ENCODE measurements at regions not wholly inside any gene's neighbourhood (a gene's known extent, or its start where the extent isn't known, plus 50 kb on each side); places are given as distances from the start of the nearest gene placed in this dataset.

DNA sequence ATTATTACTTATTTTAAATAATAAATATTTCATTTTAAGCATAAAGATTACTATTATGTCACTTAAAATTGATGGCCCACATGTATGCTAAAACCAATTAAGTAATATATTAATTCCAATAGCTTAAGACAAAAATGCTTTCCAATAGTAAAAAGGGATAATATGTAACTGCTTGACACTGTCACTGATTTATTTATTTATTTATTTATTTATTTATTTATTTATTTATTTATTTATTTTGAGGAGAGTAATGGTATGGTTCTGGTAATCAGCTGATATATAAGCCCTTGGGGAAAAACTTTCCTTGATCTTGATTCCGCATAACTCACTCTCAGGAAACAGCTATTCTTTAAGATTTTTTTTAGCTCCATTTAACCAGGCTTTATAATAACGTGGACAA, 903.0 kb upstream of the ATXN8OS start (continued):
- TF ChIP-seq, protein P1, sequence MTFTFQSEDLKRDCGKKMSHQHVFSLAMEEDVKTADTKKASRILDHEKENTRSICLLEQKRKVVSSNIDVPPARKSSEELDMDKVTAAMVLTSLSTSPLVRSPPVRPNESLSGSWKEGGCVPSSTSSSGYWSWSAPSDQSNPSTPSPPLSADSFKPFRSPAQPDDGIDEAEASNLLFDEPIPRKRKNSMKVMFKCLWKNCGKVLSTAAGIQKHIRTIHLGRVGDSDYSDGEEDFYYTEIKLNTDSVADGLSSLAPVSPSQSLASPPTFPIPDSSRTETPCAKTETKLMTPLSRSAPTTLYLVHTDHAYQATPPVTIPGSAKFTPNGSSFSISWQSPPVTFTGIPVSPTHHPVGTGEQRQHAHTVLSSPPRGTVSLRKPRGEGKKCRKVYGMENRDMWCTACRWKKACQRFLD (tag by site-specific recombination; IDR thresholded peaks at IDR 0.05), result no peak
- TF ChIP-seq ZNF311 (tag by site-specific recombination; IDR thresholded peaks at IDR 0.05; ENCODE audit: borderline replicate concordance), result no peak
- no peak for TF ChIP-seq ZNF768 (tag by site-specific recombination; IDR thresholded peaks at IDR 0.05)
- TF ChIP-seq ZIC2 (tag by site-specific recombination; IDR thresholded peaks at IDR 0.05), result no peak
- TF ChIP-seq BCL11B (tag by site-specific recombination; IDR thresholded peaks at IDR 0.05; ENCODE audit: low read depth), result no peak
- TF ChIP-seq ZNF660 (tag by site-specific recombination; IDR thresholded peaks at IDR 0.05), result no peak
- TF ChIP-seq, protein P2, sequence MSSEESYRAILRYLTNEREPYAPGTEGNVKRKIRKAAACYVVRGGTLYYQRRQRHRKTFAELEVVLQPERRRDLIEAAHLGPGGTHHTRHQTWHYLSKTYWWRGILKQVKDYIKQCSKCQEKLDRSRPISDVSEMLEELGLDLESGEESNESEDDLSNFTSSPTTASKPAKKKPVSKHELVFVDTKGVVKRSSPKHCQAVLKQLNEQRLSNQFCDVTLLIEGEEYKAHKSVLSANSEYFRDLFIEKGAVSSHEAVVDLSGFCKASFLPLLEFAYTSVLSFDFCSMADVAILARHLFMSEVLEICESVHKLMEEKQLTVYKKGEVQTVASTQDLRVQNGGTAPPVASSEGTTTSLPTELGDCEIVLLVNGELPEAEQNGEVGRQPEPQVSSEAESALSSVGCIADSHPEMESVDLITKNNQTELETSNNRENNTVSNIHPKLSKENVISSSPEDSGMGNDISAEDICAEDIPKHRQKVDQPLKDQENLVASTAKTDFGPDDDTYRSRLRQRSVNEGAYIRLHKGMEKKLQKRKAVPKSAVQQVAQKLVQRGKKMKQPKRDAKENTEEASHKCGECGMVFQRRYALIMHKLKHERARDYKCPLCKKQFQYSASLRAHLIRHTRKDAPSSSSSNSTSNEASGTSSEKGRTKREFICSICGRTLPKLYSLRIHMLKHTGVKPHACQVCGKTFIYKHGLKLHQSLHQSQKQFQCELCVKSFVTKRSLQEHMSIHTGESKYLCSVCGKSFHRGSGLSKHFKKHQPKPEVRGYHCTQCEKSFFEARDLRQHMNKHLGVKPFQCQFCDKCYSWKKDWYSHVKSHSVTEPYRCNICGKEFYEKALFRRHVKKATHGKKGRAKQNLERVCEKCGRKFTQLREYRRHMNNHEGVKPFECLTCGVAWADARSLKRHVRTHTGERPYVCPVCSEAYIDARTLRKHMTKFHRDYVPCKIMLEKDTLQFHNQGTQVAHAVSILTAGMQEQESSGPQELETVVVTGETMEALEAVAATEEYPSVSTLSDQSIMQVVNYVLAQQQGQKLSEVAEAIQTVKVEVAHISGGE (tag by site-specific recombination; conservative IDR thresholded peaks at IDR 0.05; ENCODE audit: low read depth), result peak; percentile 70
- TF ChIP-seq, protein P3, sequence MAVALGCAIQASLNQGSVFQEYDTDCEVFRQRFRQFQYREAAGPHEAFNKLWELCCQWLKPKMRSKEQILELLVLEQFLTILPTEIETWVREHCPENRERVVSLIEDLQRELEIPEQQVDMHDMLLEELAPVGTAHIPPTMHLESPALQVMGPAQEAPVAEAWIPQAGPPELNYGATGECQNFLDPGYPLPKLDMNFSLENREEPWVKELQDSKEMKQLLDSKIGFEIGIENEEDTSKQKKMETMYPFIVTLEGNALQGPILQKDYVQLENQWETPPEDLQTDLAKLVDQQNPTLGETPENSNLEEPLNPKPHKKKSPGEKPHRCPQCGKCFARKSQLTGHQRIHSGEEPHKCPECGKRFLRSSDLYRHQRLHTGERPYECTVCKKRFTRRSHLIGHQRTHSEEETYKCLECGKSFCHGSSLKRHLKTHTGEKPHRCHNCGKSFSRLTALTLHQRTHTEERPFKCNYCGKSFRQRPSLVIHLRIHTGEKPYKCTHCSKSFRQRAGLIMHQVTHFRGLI (tag by site-specific recombination; IDR thresholded peaks at IDR 0.05), result no peak
- TF ChIP-seq, protein P4, sequence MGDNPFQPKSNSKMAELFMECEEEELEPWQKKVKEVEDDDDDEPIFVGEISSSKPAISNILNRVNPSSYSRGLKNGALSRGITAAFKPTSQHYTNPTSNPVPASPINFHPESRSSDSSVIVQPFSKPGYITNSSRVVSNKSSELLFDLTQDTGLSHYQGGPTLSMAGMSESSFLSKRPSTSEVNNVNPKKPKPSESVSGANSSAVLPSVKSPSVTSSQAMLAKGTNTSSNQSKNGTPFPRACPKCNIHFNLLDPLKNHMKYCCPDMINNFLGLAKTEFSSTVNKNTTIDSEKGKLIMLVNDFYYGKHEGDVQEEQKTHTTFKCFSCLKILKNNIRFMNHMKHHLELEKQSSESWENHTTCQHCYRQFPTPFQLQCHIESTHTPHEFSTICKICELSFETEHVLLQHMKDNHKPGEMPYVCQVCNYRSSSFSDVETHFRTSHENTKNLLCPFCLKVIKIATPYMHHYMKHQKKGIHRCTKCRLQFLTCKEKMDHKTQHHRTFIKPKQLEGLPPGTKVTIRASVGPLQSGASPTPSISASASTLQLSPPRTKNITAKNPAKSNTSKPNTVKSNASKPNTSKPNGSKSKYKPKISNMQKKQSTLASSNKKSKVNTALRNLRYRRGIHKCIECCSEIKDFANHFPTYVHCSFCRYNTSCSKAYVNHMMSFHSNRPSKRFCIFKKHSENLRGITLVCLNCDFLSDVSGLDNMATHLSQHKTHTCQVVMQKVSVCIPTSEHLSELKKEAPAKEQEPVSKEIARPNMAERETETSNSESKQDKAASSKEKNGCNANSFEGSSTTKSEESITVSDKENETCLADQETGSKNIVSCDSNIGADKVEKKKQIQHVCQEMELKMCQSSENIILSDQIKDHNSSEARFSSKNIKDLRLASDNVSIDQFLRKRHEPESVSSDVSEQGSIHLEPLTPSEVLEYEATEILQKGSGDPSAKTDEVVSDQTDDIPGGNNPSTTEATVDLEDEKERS (tag by site-specific recombination; IDR thresholded peaks at IDR 0.05), result no peak
- no peak for TF ChIP-seq ZNF19 (tag by site-specific recombination; IDR thresholded peaks at IDR 0.05; ENCODE audit: low read depth)
- TF ChIP-seq FEZF1 (tag by site-specific recombination; IDR thresholded peaks at IDR 0.05), result no peak
- no peak for TF ChIP-seq ZNF146 (tag by site-specific recombination; IDR thresholded peaks at IDR 0.05)
- peak; percentile 70; the same call in 1 of the 2 replicates for TF ChIP-seq ZNF202 (tag by site-specific recombination; IDR thresholded peaks at IDR 0.05; ENCODE audit: borderline replicate concordance)
- TF ChIP-seq ZNF544 (tag by site-specific recombination; IDR thresholded peaks at IDR 0.05), result no peak
- TF ChIP-seq KLF7 (tag by site-specific recombination; IDR thresholded peaks at IDR 0.05; ENCODE audit: borderline replicate concordance), result no peak
- TF ChIP-seq, protein P5, sequence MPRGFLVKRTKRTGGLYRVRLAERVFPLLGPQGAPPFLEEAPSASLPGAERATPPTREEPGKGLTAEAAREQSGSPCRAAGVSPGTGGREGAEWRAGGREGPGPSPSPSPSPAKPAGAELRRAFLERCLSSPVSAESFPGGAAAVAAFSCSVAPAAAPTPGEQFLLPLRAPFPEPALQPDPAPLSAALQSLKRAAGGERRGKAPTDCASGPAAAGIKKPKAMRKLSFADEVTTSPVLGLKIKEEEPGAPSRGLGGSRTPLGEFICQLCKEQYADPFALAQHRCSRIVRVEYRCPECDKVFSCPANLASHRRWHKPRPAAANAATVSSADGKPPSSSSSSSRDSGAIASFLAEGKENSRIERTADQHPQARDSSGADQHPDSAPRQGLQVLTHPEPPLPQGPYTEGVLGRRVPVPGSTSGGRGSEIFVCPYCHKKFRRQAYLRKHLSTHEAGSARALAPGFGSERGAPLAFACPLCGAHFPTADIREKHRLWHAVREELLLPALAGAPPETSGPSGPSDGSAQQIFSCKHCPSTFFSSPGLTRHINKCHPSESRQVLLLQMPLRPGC (tag by site-specific recombination; IDR thresholded peaks at IDR 0.05), result no peak
- TF ChIP-seq ZBTB8A (tag by site-specific recombination; IDR thresholded peaks at IDR 0.05), result peak; percentile 55; the same call in 1 of the 2 replicates
- TF ChIP-seq ZBTB20 (tag by site-specific recombination; IDR thresholded peaks at IDR 0.05), result no peak
- TF ChIP-seq SP2 (tag by site-specific recombination; IDR thresholded peaks at IDR 0.05), result no peak
- no peak for TF ChIP-seq ZSCAN30 (tag by site-specific recombination; IDR thresholded peaks at IDR 0.05)
- TF ChIP-seq ZNF600 (tag by site-specific recombination; IDR thresholded peaks at IDR 0.05), result no peak
- TF ChIP-seq ZNF629 (tag by site-specific recombination; IDR thresholded peaks at IDR 0.05), result no peak; the same call in 1 of the 2 replicates
- TF ChIP-seq, protein P6, sequence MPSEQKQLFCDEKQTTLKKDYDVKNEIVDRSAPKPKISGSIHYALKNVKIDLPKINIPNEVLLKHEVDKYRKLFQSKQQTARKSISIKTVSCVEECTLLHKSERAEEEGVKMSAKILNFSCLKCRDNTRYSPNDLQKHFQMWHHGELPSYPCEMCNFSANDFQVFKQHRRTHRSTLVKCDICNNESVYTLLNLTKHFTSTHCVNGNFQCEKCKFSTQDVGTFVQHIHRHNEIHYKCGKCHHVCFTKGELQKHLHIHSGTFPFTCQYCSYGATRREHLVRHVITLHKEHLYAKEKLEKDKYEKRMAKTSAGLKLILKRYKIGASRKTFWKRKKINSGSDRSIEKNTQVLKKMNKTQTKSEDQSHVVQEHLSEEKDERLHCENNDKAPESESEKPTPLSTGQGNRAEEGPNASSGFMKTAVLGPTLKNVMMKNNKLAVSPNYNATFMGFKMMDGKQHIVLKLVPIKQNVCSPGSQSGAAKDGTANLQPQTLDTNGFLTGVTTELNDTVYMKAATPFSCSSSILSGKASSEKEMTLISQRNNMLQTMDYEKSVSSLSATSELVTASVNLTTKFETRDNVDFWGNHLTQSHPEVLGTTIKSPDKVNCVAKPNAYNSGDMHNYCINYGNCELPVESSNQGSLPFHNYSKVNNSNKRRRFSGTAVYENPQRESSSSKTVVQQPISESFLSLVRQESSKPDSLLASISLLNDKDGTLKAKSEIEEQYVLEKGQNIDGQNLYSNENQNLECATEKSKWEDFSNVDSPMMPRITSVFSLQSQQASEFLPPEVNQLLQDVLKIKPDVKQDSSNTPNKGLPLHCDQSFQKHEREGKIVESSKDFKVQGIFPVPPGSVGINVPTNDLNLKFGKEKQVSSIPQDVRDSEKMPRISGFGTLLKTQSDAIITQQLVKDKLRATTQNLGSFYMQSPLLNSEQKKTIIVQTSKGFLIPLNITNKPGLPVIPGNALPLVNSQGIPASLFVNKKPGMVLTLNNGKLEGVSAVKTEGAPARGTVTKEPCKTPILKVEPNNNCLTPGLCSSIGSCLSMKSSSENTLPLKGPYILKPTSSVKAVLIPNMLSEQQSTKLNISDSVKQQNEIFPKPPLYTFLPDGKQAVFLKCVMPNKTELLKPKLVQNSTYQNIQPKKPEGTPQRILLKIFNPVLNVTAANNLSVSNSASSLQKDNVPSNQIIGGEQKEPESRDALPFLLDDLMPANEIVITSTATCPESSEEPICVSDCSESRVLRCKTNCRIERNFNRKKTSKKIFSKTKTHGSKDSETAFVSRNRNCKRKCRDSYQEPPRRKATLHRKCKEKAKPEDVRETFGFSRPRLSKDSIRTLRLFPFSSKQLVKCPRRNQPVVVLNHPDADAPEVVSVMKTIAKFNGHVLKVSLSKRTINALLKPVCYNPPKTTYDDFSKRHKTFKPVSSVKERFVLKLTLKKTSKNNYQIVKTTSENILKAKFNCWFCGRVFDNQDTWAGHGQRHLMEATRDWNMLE (tag by site-specific recombination; conservative IDR thresholded peaks at IDR 0.05; ENCODE audit: low read depth), result peak; percentile 80
- TF ChIP-seq ZNF223 (tag by site-specific recombination; IDR thresholded peaks at IDR 0.05), result no peak
- TF ChIP-seq KLF16 (tag by site-specific recombination; IDR thresholded peaks at IDR 0.05), result no peak
